HepG2 (cell line): ENCODE measurements at regions not wholly inside any gene's neighbourhood (a gene's known extent, or its start where the extent isn't known, plus 50 kb on each side); places are given as distances from the start of the nearest gene placed in this dataset.

ENCODE experiments used
- ATAC-seq: fragments of 200-7000 bp; cut with Tn5 transposase; 3 replicates; pipeline ENCODE4 v1.9.1; 2020; ENCODE audit warnings: mild to moderate bottlenecking, moderate library complexity
- BruUV-seq: library from RNA; stranded (reverse); fragments of 400-500 nt; replicated peaks from 2 replicates; lab custom pipeline; 2021; lab: Mats Ljungman, UMichigan
- CTCF ChIA-PET: fragments of 300-600 bp; formaldehyde crosslinking; extraction: SDS; loops from one replicate; lab custom pipeline; 2021; ENCODE audit warnings: low total read pairs, inconsistent platforms, low intra/inter-chr PET ratio; lab: Yijun Ruan, JAX
- POLR2A ChIA-PET: fragments of 350-600 bp; sonication (Branson Sonifier 250); formaldehyde crosslinking; loops from one replicate; lab custom pipeline; 2020; ENCODE audit warnings: antibody characterized with exemption, inconsistent platforms; lab: Yijun Ruan, JAX
- DNase-seq: peaks from one replicate; pipeline ENCODE4 v3.0.0-alpha.2; 2015; ENCODE audit warnings: low spot score
- FAIRE-seq: peaks from 3 replicates; lab custom pipeline; 2011; peaks lifted over from hg19 to GRCh38; lab: Jason Lieb, UNC
- H2AFZ ChIP-seq: one replicate; pipeline ENCODE4 v1.6.1; 2011; ENCODE audit warnings: low read length, inconsistent platforms
- H3K27ac ChIP-seq: fragments of 300-600 bp; 3 replicates; pipeline ENCODE4 v1.8.0; 2011; ENCODE audit warnings: mixed run types, mild to moderate bottlenecking, mixed read lengths, low read length, inconsistent platforms; ENCODE audit not compliant: insufficient read depth; ENCODE audit errors: extremely low read length
- H3K27me3 ChIP-seq, 2 experiments: fragments of 200-600 bp in 1 of 2; 2 replicates in 1 of 2; 3 replicates in 1 of 2; pipeline versions ENCODE4 v1.6.0 to v1.8.0; 2011; ENCODE audit warnings: low read length in 2 of 2, mild to moderate bottlenecking in 2 of 2, moderate library complexity in 2 of 2, inconsistent platforms in 1 of 2; ENCODE audit not compliant: insufficient read depth in 2 of 2, control insufficient read depth in 1 of 2
- H3K36me3 ChIP-seq, 2 experiments: fragments of 200-600 bp in 1 of 2; replicated peaks in 1 of 2; 2 replicates in 1 of 2; 3 replicates in 1 of 2; pipeline versions ENCODE4 v1.5.1 to v1.8.0; 2011; ENCODE audit warnings: low read length in 2 of 2, inconsistent platforms in 1 of 2; ENCODE audit not compliant: insufficient read depth in 2 of 2, control insufficient read depth in 1 of 2
- H3K4me1 ChIP-seq: 2 replicates; pipeline ENCODE4 v1.5.1; 2012; ENCODE audit warnings: low read length, inconsistent platforms; ENCODE audit not compliant: insufficient read depth
- H3K4me2 ChIP-seq: 2 replicates; pipeline ENCODE4 v1.6.0; 2011; ENCODE audit warnings: low read depth, low read length, inconsistent platforms
- H3K4me3 ChIP-seq, 3 experiments: fragments of 200-600 bp in 1 of 3; sonication (generic), shearing (Covaris generic) in 1 of 3; replicated peaks in 1 of 3; 2 replicates each; pipeline ENCODE4 v1.5.1; 2011 to 2016; ENCODE audit warnings: low read length in 3 of 3, inconsistent platforms in 2 of 3, low read depth in 2 of 3, mild to moderate bottlenecking in 2 of 3, control low read depth in 1 of 3, mixed read lengths in 1 of 3; ENCODE audit not compliant: insufficient read depth in 1 of 3
- H3K79me2 ChIP-seq: one replicate; pipeline ENCODE4 v1.6.1; 2011; ENCODE audit warnings: low read length, inconsistent platforms; ENCODE audit not compliant: insufficient read depth
- H3K9ac ChIP-seq: 2 replicates; pipeline ENCODE4 v1.6.0; 2011; ENCODE audit warnings: mild to moderate bottlenecking, low read depth, low read length, inconsistent platforms; ENCODE audit not compliant: insufficient read depth
- H3K9me3 ChIP-seq: 2 replicates; pipeline ENCODE4 v1.5.1; 2012; ENCODE audit warnings: mild to moderate bottlenecking, low read length
- H4K20me1 ChIP-seq: 2 replicates; pipeline ENCODE4 v1.6.0; 2011; ENCODE audit warnings: inconsistent platforms, mild to moderate bottlenecking, low read length, moderate library complexity; ENCODE audit not compliant: insufficient read depth
- BCL6 ChIP-seq: IDR thresholded peaks from 2 replicates; pipeline ENCODE4 v1.6.1; 2016; ENCODE audit warnings: missing genetic modification reagents, missing compliant biosample characterization
- E2F2 ChIP-seq: sonication (generic); formaldehyde crosslinking; IDR thresholded peaks from 2 replicates; pipeline ENCODE4 v1.4.0; 2020; ENCODE audit warnings: missing genetic modification reagents, borderline replicate concordance
- NR0B2 ChIP-seq: sonication (generic); formaldehyde crosslinking; IDR thresholded peaks from 2 replicates; pipeline ENCODE4 v1.4.0; 2020; ENCODE audit warnings: mild to moderate bottlenecking, missing genetic modification reagents
- SMAD3 ChIP-seq: sonication (generic); formaldehyde crosslinking; IDR thresholded peaks from 2 replicates; pipeline ENCODE4 v1.4.0; 2020; ENCODE audit warnings: missing genetic modification reagents
- THAP11 ChIP-seq: IDR thresholded peaks from 2 replicates; pipeline ENCODE4 v1.6.1; 2016; ENCODE audit warnings: missing biosample characterization, missing genetic modification reagents
- TSC22D2 ChIP-seq: sonication (generic); formaldehyde crosslinking; IDR thresholded peaks from 2 replicates; pipeline ENCODE4 v1.5.1; 2020; ENCODE audit warnings: missing genetic modification reagents, mild to moderate bottlenecking, borderline replicate concordance
- ZBTB42 ChIP-seq: sonication (generic); formaldehyde crosslinking; IDR thresholded peaks from 2 replicates; pipeline ENCODE4 v1.5.0; 2020; ENCODE audit warnings: mild to moderate bottlenecking, missing genetic modification reagents
- ZNF121 ChIP-seq: sonication (generic); formaldehyde crosslinking; IDR thresholded peaks from 2 replicates; pipeline ENCODE4 v1.5.0; 2020; ENCODE audit warnings: mild to moderate bottlenecking, missing genetic modification reagents
- ZNF577 ChIP-seq: sonication (generic); formaldehyde crosslinking; IDR thresholded peaks from 2 replicates; pipeline ENCODE4 v1.4.0; 2020; ENCODE audit warnings: mild to moderate bottlenecking, low read depth, missing genetic modification reagents, borderline replicate concordance
- ZNF710 ChIP-seq: sonication (generic); formaldehyde crosslinking; IDR thresholded peaks from 2 replicates; pipeline ENCODE4 v1.5.0; 2020; ENCODE audit warnings: mild to moderate bottlenecking, missing genetic modification reagents, borderline replicate concordance
- ZNF879 ChIP-seq: sonication (generic); formaldehyde crosslinking; IDR thresholded peaks from 2 replicates; pipeline ENCODE4 v1.8.1; 2023; ENCODE audit warnings: missing genetic modification reagents
- WGBS: methylation state at CpG from one replicate; pipeline ENCODE4 v1.1.6; 2017; ENCODE audit warnings: low lambda C conversion rate; 5-methylcytosine and 5-hydroxymethylcytosine counted together
- in situ Hi-C: cut with HindIII; loops from 2 replicates; pipeline ENCODE4 v1.10.0; 2017; ENCODE audit warnings: low pct_unique_long_range_greater_than_20kb; ENCODE audit not compliant: extremely low pct_ligation_motif_present
- intact Hi-C: fragments of 100-400 bp; cut with micrococcal nuclease; formaldehyde crosslinking; loops from one replicate; pipeline ENCODE4 v1.10.0; 2022; ENCODE audit not compliant: unreplicated experiment
- TF ChIP-seq, protein P1 (sequence below): sonication (generic); formaldehyde crosslinking; IDR thresholded peaks from 2 replicates; pipeline ENCODE4 v1.4.0; 2020; ENCODE audit warnings: missing genetic modification reagents

DNA sequence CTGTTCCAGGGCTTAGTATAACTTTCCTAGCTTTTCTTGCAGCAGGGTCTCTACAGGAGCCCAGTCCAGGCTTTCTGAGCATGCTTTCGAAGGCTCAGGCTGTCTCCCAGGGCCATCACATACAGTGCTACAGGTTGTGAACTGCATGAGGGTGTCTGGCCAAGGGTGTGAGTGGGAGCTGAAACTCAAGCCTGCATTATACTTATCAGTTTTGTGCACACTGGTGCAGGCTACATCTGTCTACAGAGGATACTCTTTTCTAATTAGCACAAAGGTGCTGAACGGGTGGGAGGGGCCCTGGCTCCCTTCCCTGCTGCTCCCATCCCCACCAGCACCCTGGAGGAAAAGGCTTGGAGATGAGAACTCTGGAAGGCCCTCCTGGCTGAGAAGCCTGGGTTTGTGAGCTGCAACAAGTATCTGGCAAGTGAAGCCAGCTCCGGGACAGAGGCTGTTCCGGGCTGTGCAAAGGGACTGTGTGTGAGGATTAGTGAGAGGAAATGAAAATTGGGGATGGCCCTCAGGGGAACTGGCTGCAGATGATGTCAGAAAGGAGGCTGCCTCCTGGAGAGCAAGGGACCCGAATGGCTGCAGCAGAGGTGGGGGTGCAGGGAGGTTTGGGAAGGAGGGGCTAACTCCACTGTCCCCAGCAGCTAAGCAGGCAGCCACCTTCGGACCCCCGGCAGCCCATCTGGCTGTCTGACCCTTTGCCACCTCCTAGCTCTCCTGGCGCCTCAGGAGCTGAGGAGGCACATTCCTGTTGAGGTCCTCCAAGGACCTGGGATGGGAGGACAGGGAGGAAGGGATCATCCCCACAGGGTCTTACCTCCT lies 68.5 kb downstream of the EFNB1 start:
- intact Hi-C loops (no loop called here), in situ Hi-C loops (no loop called here)
- no TSS peak for BruUV-seq
- Histone ChIP-seq H3K36me3 (no peaks in the 10 kb centered on the region), H3K9ac (no peak overlapping the region), H3K79me2 (no peaks in the 10 kb centered on the region), H3K4me3 (no peak overlapping the region), H2AFZ (no peak overlapping the region), H3K27me3 (no peaks in the 10 kb centered on the region), H3K9me3 (no peaks in the 10 kb centered on the region), H3K4me2 (no peak overlapping the region), H4K20me1 (no peaks in the 10 kb centered on the region), H3K4me1 (peaks cover 9% of the 10 kb centered on the region; the same call in 1 of the 2 replicates), H3K27ac (no peak overlapping the region)
- CTCF ChIA-PET = no interaction called here
- POLR2A ChIA-PET = no interaction called here
- ATAC-seq = no peak
- no peak for DNase-seq
- FAIRE-seq = no peak
- TF ChIP-seq ZNF121 (CRISPR knock-in tag) = no peak
- no peak for TF ChIP-seq SMAD3
- TF ChIP-seq THAP11 (CRISPR knock-in tag) = no peak
- TF ChIP-seq ZNF577 (CRISPR knock-in tag) = no peak
- no peak for TF ChIP-seq ZBTB42 (CRISPR knock-in tag)
- 29% methylated on average over 4 of the region's 8 CpGs for WGBS

- Histone ChIP-seq H2AFZ (no peak overlapping the region), H3K36me3 (no peaks in the 10 kb centered on the region), H3K9me3 (no peaks in the 10 kb centered on the region), H3K79me2 (no peaks in the 10 kb centered on the region), H3K27me3 (no peaks in the 10 kb centered on the region), H3K4me2 (no peak overlapping the region), H3K27ac (no peak overlapping the region), H3K4me3 (no peak overlapping the region), H3K9ac (no peak overlapping the region), H3K4me1 (peaks cover 9% of the 10 kb centered on the region; the same call in 1 of the 2 replicates), H4K20me1 (no peaks in the 10 kb centered on the region)
- ChIA-PET CTCF (no interaction called here), POLR2A (no interaction called here)
- FAIRE-seq (no peak), ATAC-seq (no peak), DNase-seq (no peak)
- WGBS = 61% methylated on average over 3 of the region's 6 CpGs
- BruUV-seq = no TSS peak
- intact Hi-C loops = no loop called here
- in situ Hi-C loops = no loop called here
- TF ChIP-seq ZNF879 (no peak), ZNF710 (CRISPR knock-in tag) (no peak), BCL6 (CRISPR knock-in tag) (no peak), E2F2 (no peak), TSC22D2 (no peak), NR0B2 (CRISPR knock-in tag) (no peak)
- TF ChIP-seq, protein P1, sequence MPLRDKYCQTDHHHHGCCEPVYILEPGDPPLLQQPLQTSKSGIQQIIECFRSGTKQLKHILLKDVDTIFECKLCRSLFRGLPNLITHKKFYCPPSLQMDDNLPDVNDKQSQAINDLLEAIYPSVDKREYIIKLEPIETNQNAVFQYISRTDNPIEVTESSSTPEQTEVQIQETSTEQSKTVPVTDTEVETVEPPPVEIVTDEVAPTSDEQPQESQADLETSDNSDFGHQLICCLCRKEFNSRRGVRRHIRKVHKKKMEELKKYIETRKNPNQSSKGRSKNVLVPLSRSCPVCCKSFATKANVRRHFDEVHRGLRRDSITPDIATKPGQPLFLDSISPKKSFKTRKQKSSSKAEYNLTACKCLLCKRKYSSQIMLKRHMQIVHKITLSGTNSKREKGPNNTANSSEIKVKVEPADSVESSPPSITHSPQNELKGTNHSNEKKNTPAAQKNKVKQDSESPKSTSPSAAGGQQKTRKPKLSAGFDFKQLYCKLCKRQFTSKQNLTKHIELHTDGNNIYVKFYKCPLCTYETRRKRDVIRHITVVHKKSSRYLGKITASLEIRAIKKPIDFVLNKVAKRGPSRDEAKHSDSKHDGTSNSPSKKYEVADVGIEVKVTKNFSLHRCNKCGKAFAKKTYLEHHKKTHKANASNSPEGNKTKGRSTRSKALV = no peak
Observed at GRCh38 chrX:68896581-68896980, 67.8 kb downstream of the EFNB1 start.
